ENCODE measurements at regions not wholly inside any gene's neighbourhood (a gene's known extent, or its start where the extent isn't known, plus 50 kb on each side); places are given as distances from the start of the nearest gene placed in this dataset.
"Not testable (repeated sequence)": the region's sequence is repeated elsewhere in the genome, so short reads cannot be mapped to it uniquely, and the experiment has no call there.

DNA sequence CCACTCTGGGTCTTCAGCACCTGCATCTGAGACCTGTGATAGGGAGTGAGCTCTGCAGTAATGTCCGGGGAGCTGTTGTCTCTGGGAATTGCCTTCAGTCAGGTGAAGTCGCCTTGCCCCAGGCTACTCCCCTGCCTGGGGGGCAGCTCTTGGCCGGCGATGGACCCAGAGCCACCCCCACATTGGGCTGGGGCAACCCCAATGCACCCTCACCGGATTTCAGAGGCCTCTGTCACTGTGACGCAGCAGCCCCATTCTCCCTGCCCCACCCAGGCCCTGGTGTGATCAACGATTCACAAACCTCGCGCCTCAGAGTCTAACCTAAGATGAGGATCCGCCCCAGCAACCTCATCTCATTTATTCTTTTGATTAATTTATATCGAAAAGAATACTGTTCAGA, 303.6 kb downstream of the NDUFA10 start:
- TF ChIP-seq CTCF (conservative IDR thresholded peaks at IDR 0.05; ENCODE audit: control insufficient read depth, insufficient read depth, low read depth, low read length), result no peak
- H3K4me3 ChIP-seq (ENCODE audit: control insufficient read depth, low read depth, low read length), result no peak overlapping the region
- no peak for DNase-seq (ENCODE audit: low read depth)

GRCh38 chr2:239720361-239721360, 304.5 kb downstream of the NDUFA10 start:
- no peak for DNase-seq (ENCODE audit: low read depth)
- TF ChIP-seq CTCF (conservative IDR thresholded peaks at IDR 0.05; ENCODE audit: control insufficient read depth, insufficient read depth, low read depth, low read length), result no peak
- no peak overlapping the region for H3K4me3 ChIP-seq (ENCODE audit: control insufficient read depth, low read depth, low read length)

DNA sequence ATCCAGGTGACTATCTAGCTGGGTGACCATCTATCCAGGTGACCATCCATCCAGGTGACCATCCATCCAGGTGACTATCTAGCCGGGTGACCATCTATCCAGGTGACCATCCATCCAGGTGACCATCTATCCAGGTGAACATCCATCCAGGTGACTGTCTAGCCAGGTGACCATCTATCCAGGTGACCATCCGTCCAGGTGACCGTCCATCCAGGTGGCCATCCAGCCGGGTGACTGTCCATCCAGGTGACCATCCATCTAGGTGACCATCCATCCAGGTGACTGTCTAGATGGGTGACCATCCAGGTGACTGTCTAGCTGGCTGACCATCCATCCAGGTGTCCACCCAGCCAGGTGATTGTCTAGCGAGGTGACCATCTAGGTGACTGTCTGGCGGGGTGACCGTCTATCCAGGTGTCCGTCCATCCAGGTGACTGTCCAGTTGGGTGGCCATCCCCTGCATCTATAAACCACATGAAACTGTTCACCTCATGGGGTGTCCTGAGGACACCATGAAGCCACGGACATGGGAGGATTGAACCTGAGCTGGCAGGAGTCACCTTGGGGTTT, 305.3 kb downstream of the NDUFA10 start:
- H3K4me3 ChIP-seq (ENCODE audit: control insufficient read depth, low read depth, low read length), result no peak overlapping the region
- no peak for TF ChIP-seq CTCF (conservative IDR thresholded peaks at IDR 0.05; ENCODE audit: control insufficient read depth, insufficient read depth, low read depth, low read length)
- no peak for DNase-seq (ENCODE audit: low read depth)

DNA sequence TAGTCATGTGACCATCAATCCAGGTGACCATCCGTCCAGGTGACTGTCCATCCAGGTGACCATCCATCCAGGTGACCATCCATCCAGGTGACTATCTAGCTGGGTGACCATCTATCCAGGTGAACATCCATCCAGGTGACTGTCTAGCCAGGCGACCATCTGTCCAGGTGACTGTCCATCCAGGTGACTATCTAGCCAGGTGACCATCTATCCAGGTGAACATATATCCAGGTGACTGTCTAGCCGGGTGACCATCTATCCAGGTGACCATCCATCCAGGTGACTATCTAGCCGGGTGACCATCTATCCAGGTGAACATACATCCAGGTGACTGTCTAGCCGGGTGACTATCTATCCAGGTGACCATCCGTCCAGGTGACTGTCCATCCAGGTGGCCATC, 306.2 kb downstream of the NDUFA10 start:
- H3K4me3 ChIP-seq (ENCODE audit: control insufficient read depth, low read depth, low read length); DNase-seq (ENCODE audit: low read depth): not testable (repeated sequence)

DNA sequence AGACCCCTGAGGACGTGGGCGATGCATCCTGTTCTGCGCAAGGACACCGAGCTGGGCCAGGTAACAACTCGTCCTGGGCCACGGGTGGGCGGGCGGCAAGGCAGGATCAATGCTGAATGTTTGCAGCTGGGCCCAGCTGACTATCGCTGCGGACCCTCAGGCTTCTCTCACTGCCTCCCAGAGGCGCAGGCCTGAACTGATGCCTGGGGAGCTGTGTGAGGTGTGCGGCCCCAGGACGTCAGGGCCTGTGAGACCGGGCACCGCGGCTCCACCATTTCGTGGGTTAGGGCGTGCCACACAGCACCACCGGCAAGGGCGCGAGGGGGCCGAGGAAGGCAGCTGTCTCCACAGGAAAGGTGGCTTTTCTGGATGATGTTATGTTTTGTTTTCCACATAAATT, 307.4 kb downstream of the NDUFA10 start:
- no peak for TF ChIP-seq CTCF (conservative IDR thresholded peaks at IDR 0.05; ENCODE audit: control insufficient read depth, insufficient read depth, low read depth, low read length)
- DNase-seq (ENCODE audit: low read depth), result no peak
- H3K4me3 ChIP-seq (ENCODE audit: control insufficient read depth, low read depth, low read length), result no peak overlapping the region

DNA sequence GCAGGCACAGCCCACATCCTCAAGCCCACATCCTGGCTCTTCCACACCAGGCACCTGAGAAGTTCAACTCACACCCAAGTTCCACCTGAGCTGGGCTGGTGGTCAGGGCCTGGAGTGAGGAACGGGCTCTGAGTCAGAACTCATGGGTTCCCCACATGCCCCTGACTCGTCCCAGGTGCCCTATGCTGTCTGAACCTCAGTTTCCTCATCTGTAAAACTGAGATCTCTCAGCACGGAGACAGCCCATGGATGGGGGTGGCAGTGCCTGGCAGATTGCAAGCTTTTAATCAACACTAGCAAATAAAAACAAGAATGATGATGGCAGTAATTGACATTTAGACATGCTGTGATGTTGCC, 307.8 kb downstream of the NDUFA10 start:
- H3K4me3 ChIP-seq (ENCODE audit: control insufficient read depth, low read depth, low read length), result no peak overlapping the region

More for the DNA sequence above, 307.8 kb downstream of the NDUFA10 start:
- no peak for DNase-seq (ENCODE audit: low read depth)
- TF ChIP-seq CTCF (conservative IDR thresholded peaks at IDR 0.05; ENCODE audit: control insufficient read depth, insufficient read depth, low read depth, low read length), result no peak
